Fibroblast of peridontal ligament (primary cell): ENCODE measurements at regions not wholly inside any gene's neighbourhood (a gene's known extent, or its start where the extent isn't known, plus 50 kb on each side); places are given as distances from the start of the nearest gene placed in this dataset.

Experiments
- DNase-seq: peaks from one replicate; pipeline ENCODE4 v3.0.0-alpha.2; 2010; ENCODE audit errors: extremely low read depth

- DNase-seq, result no peak
These were observed 1224.2 kb upstream of the GJE1 start for GRCh38 chr6:140908505-140908904.

GRCh38 chr6:140907235-140907634 lies 1225.5 kb upstream of the GJE1 start:
- no peak for DNase-seq

GRCh38 chr6:140905724-140906123 lies 1227.0 kb upstream of the GJE1 start:
- DNase-seq, result no peak

GRCh38 chr6:140905050-140905449 lies 1227.7 kb upstream of the GJE1 start:
- no peak for DNase-seq

- DNase-seq, result no peak
These were observed 1234.7 kb upstream of the GJE1 start for GRCh38 chr6:140897804-140898573.

- no peak for DNase-seq
These were observed 1235.4 kb upstream of the GJE1 start for GRCh38 chr6:140897349-140897748.

GRCh38 chr6:140893432-140893831 lies 1239.3 kb upstream of the GJE1 start:
- no peak for DNase-seq

- DNase-seq, result peak; percentile 72
These were observed 1252.8 kb upstream of the GJE1 start for GRCh38 chr6:140879946-140880345.

- no peak for DNase-seq
These were observed 1258.7 kb upstream of the GJE1 start for GRCh38 chr6:140874066-140874465.

GRCh38 chr6:140872885-140873284 lies 1259.8 kb upstream of the GJE1 start:
- no peak for DNase-seq

- DNase-seq, result peak; percentile 54
These were observed 1260.8 kb upstream of the GJE1 start for GRCh38 chr6:140871911-140872310.

GRCh38 chr6:140867336-140867735 lies 1265.4 kb upstream of the GJE1 start:
- no peak for DNase-seq

GRCh38 chr6:140858381-140858971 lies 1274.2 kb upstream of the GJE1 start:
- no peak for DNase-seq

GRCh38 chr6:140857739-140858380 lies 1274.9 kb upstream of the GJE1 start:
- DNase-seq, result peak; percentile 94

GRCh38 chr6:140855520-140855919 lies 1277.2 kb upstream of the GJE1 start:
- no peak for DNase-seq

GRCh38 chr6:140854318-140854717 lies 1278.4 kb upstream of the GJE1 start:
- peak; percentile 22 for DNase-seq

GRCh38 chr6:140850438-140850837 lies 1282.3 kb upstream of the GJE1 start:
- DNase-seq, result peak; percentile 35

GRCh38 chr6:140849456-140849855 lies 1283.3 kb upstream of the GJE1 start:
- no peak for DNase-seq

- DNase-seq, result no peak
These were observed 1285.5 kb upstream of the GJE1 start for GRCh38 chr6:140847262-140847645.

- DNase-seq, result peak; percentile 51
These were observed 1286.0 kb upstream of the GJE1 start for GRCh38 chr6:140846503-140847261.

GRCh38 chr6:140845701-140846100 lies 1287.0 kb upstream of the GJE1 start:
- peak; percentile 31 for DNase-seq

GRCh38 chr6:140844167-140844566 lies 1288.6 kb upstream of the GJE1 start:
- DNase-seq, result no peak
